ENCODE measurements at regions not wholly inside any gene's neighbourhood (a gene's known extent, or its start where the extent isn't known, plus 50 kb on each side); places are given as distances from the start of the nearest gene placed in this dataset.

- DNase-seq (ENCODE audit: low read depth) = no peak
Observed at GRCh38 chr18:45119876-45120275, 439.2 kb downstream of the SETBP1 start.

DNA sequence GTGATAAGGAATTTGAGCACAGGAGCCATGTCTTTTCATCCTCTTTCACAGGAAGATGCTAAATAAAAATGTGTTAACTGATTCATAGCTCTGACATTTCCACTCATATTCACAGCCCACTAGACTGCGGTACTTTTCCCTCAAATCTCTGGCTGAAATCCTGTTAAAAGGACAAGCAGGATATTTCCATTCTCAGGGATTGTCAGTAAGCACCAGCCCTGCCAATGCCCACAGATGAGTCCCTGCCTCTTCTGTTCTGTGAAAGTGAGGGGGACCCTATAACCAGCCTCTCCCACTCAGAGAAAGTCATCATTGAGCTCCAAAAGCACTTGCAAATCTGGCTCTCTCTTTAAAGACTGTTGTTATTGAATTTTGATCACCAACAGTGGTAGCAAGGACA, 440.5 kb downstream of the SETBP1 start:
- DNase-seq (ENCODE audit: low read depth) = no peak

- no peak for DNase-seq (ENCODE audit: low read depth)
Observed at GRCh38 chr18:45122506-45122905, 441.8 kb downstream of the SETBP1 start.

DNA sequence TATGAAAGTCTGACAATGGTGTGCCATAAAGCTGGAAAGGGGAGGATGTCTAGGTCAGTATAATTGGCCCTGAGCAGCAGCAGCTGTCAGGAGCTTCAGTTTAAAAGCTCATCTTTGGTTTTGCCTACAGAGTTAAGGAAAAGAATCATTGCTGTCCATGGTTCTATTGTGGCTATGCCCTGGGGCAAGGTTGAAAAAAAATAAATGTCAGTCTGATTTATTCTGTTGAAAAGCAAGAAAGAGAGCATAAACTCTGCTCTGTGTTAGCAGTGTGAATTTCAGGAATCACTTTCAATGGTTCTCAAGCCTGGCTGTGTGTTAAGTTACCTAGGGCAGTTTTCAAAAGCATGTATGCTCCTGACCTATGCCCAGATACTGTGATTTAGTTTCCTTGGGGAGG, 446.7 kb downstream of the SETBP1 start:
- DNase-seq (ENCODE audit: low read depth) = no peak

DNA sequence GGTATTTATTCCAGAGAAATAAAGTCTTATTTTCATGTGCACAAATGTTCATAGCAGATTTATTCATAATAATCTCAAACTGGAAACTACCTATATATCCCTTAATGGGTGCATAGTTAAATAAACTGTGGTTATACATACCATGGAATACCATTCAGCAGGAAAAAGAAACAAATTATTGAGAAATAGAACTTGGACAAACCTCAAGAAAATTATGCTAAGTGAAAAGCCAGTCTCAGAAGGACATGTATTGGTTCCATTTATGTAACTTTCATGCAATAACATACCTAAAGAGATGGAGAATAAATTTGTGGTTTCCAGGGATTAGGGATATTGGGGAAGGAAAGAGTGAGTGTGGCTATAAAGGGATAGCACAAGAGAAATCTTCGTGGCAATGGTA, 452.6 kb downstream of the SETBP1 start:
- no peak for DNase-seq (ENCODE audit: low read depth)

DNA sequence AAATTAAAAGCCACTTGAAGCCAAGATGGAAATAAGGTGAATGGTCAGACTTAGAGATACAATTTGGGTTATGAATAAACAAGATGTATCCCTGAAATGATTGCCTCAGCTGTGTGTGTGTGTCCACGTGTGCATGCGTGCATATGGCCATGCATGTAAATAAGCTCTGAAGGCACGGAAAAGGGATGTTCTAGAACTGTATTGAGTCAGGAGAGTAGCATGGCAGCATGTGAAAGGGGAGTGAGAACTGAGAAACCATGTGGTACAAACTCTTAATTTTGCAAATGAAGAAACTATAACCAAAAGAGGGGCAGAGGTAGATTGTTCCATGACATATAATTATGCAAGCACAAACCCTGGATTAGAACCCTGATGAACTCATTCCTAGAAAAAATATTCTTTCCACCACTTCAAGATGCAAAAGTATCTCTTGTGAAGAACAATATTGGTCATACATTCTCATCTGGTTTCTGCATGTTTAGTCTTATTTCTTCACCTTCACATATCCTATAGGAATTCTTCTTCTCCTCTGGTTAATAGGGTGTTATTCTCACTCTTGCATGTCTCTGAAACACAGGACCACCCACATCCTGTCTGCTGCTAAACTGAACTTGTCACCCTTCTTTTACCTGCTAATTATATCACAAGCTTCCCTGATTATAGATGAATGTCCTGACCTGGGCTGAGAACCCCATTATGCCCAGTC, 455.8 kb downstream of the SETBP1 start:
- no peak for DNase-seq (ENCODE audit: low read depth)

DNA sequence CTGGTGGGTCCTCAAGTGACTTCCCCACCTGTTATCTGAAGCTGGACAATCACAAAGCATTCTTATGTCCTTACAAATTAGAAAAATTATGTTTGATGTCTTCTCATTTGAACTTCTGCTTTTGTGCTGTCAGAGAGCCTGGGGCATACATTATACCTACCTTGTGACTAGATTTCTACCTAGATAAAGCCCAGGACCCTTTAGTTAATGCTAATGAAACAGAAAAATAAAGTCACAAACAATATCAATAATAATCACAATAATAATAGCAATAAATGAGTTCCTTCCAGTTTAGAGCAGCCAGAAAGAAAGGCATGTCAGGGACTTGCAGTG, 456.4 kb downstream of the SETBP1 start:
- DNase-seq (ENCODE audit: low read depth) = no peak

DNA sequence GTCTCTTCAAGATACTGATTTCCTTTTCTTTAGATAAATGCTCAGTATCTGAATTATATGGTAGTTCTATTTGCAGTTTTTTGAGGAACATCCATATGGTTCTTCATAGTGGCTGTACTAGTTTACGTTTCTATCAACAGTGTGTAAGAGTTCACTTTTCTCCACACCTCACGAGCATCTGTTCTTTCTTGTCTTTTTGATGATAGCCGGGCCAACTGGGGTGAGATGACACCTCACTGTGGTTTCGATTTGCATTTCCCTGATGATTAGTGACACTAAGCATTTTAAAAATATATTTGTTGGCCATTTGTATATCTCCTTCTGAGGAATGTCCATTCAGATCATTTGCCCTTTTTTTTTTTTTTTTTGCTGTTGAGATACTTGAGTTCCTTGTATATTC, 458.8 kb downstream of the SETBP1 start:
- DNase-seq (ENCODE audit: low read depth) = no peak

- no peak for DNase-seq (ENCODE audit: low read depth)
Observed at GRCh38 chr18:45142868-45143267, 462.2 kb downstream of the SETBP1 start.

- DNase-seq (ENCODE audit: low read depth) = no peak
Observed at GRCh38 chr18:45149712-45150111, 465.6 kb upstream of the SLC14A2 start.

GRCh38 chr18:45151645-45152044, 463.6 kb upstream of the SLC14A2 start:
- DNase-seq (ENCODE audit: low read depth) = no peak

DNA sequence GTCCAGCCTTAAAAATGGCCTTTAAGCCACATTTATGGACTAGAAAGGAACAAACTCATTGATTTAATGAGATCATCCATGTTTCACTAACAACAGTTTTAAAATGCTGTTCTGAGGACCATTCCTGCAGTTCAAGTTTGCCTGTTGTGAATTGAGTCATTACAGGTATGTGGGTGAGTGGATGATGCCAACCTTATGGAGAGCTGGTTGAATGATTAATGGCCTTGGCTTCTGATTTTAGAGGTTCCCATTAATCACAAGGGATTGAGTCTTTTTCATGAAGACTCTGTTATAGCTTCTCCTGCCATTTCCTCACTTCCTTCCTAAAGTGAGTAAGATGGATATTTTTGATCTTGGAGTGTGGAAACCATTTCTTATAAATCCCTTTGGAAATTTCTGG, 459.8 kb upstream of the SLC14A2 start:
- no peak for DNase-seq (ENCODE audit: low read depth)

GRCh38 chr18:45156946-45157345, 458.3 kb upstream of the SLC14A2 start:
- no peak for DNase-seq (ENCODE audit: low read depth)

GRCh38 chr18:45157576-45157975, 457.7 kb upstream of the SLC14A2 start:
- no peak for DNase-seq (ENCODE audit: low read depth)

GRCh38 chr18:45161850-45162249, 453.4 kb upstream of the SLC14A2 start:
- DNase-seq (ENCODE audit: low read depth) = no peak

- DNase-seq (ENCODE audit: low read depth) = no peak
Observed at GRCh38 chr18:45163871-45164270, 451.4 kb upstream of the SLC14A2 start.

DNA sequence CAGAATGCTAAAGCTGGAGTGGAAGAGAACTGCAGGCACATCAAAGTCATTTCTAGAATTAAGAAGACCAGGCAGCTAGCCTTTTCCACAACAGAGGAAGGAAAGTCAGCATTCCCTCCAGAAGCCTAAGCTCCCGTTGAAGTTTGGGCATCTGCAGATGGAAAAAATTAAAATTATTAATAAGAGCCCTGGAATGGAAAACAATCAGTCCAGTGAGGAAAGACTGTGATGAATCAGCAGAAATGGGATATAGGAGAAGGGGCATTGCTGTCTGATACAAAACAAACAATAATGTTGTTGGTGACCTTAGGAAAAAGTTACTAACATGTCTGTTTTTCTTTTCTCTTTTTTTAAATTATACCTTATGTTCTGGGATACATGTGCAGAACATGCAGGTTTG, 450.7 kb upstream of the SLC14A2 start:
- no peak for DNase-seq (ENCODE audit: low read depth)

DNA sequence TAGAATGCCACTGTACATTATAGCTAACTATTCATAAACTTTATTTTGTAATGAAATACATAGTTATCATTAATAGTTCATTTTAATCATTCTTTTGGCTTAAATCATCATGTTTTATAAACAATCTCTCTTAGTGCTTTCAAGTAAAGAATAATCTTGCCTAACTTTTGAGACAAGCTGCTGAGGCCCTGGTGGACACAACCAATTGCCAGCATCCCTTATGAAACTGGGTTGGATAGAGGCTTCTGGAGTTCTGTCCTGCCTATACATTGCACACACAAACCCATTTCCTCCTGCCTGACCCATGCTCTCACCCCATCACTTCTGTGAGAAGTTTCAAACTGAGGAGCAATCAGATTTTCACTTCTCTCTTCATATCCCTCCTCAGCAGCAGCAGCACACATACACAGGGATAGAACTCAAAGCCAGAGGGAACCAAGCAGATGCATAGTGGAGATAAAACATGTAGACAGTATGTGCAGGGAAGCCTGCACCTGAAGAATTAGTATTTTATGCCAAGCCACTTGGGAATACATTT, 450.0 kb upstream of the SLC14A2 start:
- no peak for DNase-seq (ENCODE audit: low read depth)

DNA sequence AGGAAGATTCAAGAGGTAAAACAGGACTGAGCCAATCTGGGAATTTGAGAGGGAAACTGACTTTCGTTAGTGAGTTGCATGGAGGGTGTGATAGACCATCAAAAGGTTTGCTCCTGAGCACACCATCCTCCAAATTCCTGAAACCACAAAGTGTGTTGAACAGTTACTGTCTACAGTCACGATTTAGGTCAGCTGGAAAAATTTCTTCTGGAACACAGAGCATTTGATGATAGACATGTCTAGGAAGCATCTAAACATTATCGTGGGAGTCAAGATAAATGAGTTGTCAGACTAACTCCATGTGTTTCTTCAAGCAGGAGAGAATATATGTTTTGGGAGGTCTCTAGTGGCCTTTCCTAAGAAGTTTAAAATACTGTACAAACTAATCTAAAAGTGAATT, 449.4 kb upstream of the SLC14A2 start:
- no peak for DNase-seq (ENCODE audit: low read depth)

GRCh38 chr18:45166341-45166835, 448.9 kb upstream of the SLC14A2 start:
- no peak for DNase-seq (ENCODE audit: low read depth)

DNA sequence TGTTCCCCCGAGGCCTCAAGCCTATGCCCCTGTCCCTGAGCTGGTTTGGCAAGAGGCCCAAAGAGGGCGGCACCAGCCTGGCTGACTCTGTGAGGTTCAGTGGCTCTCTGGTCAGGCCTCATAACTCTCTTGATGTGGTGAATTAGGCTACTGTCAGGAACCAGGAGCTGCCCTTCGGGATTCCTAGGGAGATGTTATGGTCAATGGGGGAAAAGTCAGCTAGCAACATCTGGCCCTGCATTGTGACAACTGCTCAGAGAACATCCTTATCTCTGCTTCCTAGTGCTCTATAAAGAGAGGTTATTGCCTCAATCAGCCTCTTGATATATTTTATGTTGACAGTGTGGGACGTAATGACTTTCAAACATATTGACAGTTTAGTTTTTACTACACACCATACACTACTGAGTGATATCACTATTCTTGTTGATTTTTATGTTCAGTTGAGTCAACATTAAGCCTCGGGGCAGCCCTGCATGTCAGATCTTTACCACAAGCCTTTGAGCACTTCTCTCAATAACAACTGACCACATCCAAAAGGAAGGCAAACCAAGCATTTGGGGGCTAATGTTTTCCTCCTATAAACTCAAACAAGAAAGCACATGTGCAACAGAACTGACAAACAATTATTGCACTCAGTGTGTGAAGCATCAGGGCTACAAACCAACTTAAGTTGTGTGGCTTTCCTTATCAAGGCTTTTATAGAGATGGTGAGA, 448.3 kb upstream of the SLC14A2 start:
- no peak for DNase-seq (ENCODE audit: low read depth)

DNA sequence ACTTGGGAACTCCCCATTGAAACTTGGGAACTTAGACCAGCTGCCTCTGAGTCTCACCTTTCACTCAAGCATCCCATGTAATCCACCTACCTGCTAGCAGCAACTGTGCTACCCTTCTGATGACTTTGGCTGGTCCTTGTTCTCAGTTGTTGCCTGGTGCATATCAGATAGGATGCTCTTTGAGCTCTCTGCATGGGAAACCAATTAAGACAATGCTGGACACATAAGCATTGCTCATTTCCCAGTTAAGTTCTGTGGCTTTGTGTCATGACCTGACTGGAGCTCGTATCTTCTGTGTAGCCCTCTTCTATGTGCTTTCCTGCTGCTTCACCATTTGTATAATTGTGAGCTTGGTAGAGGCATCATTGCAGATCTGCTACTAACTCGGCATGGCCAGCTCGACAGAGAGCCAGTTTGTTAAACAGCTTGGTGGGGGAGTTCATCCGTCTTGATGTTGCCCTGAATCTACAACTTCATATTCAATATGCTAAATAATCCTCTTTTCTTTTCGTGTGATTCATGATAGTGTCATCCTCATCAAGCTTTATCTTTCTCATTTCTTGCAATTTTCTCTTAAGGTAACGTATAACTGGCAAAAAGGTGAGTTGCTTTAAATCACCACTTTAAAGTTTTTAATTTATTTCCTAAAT, 447.5 kb upstream of the SLC14A2 start:
- DNase-seq (ENCODE audit: low read depth) = no peak
